ENCODE measurements at regions not wholly inside any gene's neighbourhood (a gene's known extent, or its start where the extent isn't known, plus 50 kb on each side); places are given as distances from the start of the nearest gene placed in this dataset.
"Not testable (repeated sequence)": the region's sequence is repeated elsewhere in the genome, so short reads cannot be mapped to it uniquely, and the experiment has no call there.

DNA sequence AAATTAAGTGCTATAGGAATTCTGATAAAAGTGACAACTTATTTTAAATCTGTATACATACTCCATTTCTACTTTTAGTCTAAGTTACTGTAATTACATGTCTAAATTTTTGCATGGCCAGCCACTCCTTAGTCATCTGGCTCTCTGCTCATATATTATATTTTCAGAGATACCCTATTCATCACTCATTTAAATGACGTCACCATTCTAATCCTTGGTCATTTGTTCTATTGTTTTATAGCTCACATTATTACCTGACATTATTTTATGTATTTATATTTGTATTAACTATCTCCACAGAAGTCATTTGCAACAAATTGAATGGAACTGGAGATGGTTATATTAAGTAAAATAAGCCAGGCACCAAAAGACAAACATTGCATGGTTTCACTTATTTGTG is 179.6 kb upstream of the CXorf51A start:
- TF ChIP-seq, protein P1, sequence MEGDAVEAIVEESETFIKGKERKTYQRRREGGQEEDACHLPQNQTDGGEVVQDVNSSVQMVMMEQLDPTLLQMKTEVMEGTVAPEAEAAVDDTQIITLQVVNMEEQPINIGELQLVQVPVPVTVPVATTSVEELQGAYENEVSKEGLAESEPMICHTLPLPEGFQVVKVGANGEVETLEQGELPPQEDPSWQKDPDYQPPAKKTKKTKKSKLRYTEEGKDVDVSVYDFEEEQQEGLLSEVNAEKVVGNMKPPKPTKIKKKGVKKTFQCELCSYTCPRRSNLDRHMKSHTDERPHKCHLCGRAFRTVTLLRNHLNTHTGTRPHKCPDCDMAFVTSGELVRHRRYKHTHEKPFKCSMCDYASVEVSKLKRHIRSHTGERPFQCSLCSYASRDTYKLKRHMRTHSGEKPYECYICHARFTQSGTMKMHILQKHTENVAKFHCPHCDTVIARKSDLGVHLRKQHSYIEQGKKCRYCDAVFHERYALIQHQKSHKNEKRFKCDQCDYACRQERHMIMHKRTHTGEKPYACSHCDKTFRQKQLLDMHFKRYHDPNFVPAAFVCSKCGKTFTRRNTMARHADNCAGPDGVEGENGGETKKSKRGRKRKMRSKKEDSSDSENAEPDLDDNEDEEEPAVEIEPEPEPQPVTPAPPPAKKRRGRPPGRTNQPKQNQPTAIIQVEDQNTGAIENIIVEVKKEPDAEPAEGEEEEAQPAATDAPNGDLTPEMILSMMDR (IDR thresholded peaks at IDR 0.05; ENCODE audit: low read depth, low read length): no peak
- no peak for DNase-seq (ENCODE audit: low read depth, low spot score)
- in situ Hi-C loops (cut with HindIII; ENCODE audit: low sequenced_read_pairs): no loop called here

DNA sequence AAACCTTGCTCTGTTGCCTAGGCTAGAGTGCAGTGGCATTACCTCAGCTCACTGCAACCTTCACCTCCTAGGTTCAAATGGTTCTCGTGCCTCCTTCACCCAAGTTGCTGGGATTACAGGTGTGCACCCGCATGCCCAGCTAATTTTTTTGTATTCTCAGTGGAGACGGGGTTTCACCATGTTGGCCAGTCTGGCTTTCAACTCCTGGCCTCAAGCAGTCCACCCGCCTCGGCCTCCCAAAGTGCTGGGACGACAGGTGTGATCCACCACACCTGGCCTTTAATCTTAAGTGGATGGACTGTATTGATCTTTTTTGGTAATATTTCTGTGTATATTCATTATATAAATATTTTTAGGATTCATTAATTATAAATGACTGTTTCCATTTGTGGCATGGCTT is 158.7 kb upstream of the CXorf51A start:
- TF ChIP-seq, protein P1 (IDR thresholded peaks at IDR 0.05; ENCODE audit: low read depth, low read length): no peak
- no peak for DNase-seq (ENCODE audit: low read depth, low spot score)
- in situ Hi-C loops (cut with HindIII; ENCODE audit: low sequenced_read_pairs): no loop called here
- H3K4me3 ChIP-seq (ENCODE audit: low read depth, low read length): no peak overlapping the region

More for the DNA sequence above, 179.6 kb upstream of the CXorf51A start:
- H3K4me3 ChIP-seq (ENCODE audit: low read depth, low read length): no peak overlapping the region

DNA sequence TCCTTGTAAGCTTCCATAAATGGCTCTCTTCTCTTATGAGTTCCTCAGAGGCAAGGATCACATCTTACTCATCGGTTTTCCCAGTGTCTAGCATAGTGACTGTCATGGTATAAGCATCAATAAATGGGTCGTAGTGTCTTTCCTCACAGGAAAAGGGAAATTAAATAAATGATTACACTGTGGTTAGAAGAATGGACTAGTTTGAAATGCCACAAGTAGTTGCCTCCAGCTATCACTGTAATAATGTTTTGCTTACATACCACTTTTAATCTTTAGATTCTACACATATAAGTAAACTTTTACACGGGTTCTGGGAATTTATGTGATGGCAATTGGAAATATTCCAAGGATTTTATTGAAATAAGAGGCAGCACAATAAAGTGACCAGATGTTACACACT is 152.8 kb upstream of the CXorf51A start:
- in situ Hi-C loops (cut with HindIII; ENCODE audit: low sequenced_read_pairs): no loop called here
- no peak overlapping the region for H3K4me3 ChIP-seq (ENCODE audit: low read depth, low read length)
- DNase-seq (ENCODE audit: low read depth, low spot score): no peak
- TF ChIP-seq, protein P1 (IDR thresholded peaks at IDR 0.05; ENCODE audit: low read depth, low read length): no peak

DNA sequence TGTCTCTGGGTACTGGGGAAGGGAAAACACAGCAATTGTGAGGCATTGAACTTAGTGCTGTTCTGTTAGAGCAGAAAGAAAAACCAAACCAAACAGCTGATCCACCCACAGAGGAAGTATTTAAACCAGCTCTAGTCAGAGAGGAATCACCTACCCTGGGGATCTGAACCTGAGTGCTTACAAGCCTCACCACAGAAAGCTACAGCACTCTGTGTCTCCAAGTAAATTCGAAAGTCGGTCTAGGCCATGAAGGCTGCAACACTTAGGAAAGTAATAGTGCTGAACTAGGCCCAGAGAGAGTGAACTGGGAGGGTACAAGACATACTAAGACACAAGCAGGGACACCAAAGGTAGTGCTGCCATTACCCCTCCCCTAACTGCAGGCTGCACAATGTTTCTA is 142.2 kb upstream of the CXorf51A start:
- no peak overlapping the region for H3K4me3 ChIP-seq (ENCODE audit: low read depth, low read length)
- TF ChIP-seq, protein P1 (IDR thresholded peaks at IDR 0.05; ENCODE audit: low read depth, low read length): no peak
- DNase-seq (ENCODE audit: low read depth, low spot score): no peak
- in situ Hi-C loops (cut with HindIII; ENCODE audit: low sequenced_read_pairs): no loop called here

DNA sequence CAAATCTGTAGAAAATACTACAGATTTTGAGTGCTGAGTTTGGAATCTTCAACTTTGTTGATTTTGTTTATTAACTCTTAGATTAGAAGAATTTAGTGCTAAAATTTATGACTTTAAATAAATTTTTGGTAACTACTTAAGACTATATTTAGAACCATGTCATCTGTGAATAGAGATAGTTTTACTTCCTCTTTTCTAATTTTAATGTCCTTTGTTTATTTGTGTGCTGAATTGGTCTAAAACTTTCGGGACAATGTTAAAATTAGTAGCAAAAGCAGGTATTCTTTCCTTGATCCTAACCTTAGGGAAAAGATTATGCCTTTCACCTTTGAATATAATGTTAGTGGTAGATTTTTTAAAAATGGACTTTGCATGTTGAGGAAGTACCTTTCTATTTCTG is 119.7 kb upstream of the CXorf51A start:
- in situ Hi-C loops (cut with HindIII; ENCODE audit: low sequenced_read_pairs): no loop called here
- DNase-seq (ENCODE audit: low read depth, low spot score): no peak
- H3K4me3 ChIP-seq (ENCODE audit: low read depth, low read length): no peak overlapping the region
- TF ChIP-seq, protein P1 (IDR thresholded peaks at IDR 0.05; ENCODE audit: low read depth, low read length): no peak

DNA sequence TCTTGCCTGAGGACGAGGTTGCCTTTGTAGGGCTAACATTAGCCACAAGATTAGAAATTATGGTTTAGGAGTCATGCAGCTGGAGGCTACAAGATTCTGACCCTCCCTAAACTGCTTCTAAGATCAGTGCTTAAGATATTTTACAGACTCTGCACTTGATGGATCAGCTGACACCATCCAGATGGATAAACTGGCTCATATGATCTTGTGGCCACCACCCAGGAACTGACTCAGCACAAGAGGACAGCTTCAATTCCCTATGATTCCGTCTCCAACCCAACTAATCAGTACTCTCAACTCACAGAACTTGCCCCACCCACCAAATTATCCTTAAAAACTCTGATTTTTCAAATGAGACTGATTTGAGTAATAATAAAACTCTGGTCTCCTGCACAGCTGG is 118.5 kb upstream of the CXorf51A start:
- in situ Hi-C loops (cut with HindIII; ENCODE audit: low sequenced_read_pairs); H3K4me3 ChIP-seq (ENCODE audit: low read depth, low read length); DNase-seq (ENCODE audit: low read depth, low spot score): not testable (repeated sequence)

DNA sequence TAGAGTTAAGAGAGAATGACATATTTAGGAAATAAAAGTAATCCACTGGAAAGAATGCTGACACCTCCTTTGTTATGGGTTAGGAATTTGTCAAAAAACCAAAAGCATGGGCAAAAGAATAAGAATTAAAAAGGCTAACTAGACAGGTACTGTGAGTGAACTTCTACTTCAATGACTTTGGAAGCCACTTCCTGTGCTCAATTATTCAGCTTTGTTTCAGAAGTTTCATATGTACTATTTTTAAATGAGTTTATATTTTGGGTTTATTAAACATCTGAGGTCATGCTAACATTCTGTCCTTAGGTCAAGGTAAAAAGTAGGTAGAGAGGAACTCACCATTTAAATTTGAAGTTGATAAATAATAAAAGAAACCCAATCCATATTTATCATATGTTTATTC is 106.7 kb upstream of the CXorf51A start:
- in situ Hi-C loops (cut with HindIII; ENCODE audit: low sequenced_read_pairs): no loop called here
- H3K4me3 ChIP-seq (ENCODE audit: low read depth, low read length): no peak overlapping the region
- TF ChIP-seq, protein P1 (IDR thresholded peaks at IDR 0.05; ENCODE audit: low read depth, low read length): no peak
- DNase-seq (ENCODE audit: low read depth, low spot score): no peak
